Anterior cingulate cortex (tissue), 58 donors: ENCODE measurements at regions not wholly inside any gene's neighbourhood (a gene's known extent, or its start where the extent isn't known, plus 50 kb on each side); places are given as distances from the start of the nearest gene placed in this dataset.
"Not testable (repeated sequence)": the region's sequence is repeated elsewhere in the genome, so short reads cannot be mapped to it uniquely, and the experiment has no call there.

ENCODE experiments used
- DNase-seq, 58 donors: peaks; one replicate each; lab custom pipeline; 2025; lab: John Stamatoyannopoulos, UW

GRCh38 chr10:113479346-113480080, 73.3 kb upstream of the HABP2 start:
- DNase-seq: no peak

- no peak for DNase-seq
These were observed 72.8 kb upstream of the HABP2 start for GRCh38 chr10:113480081-113480360.

DNA sequence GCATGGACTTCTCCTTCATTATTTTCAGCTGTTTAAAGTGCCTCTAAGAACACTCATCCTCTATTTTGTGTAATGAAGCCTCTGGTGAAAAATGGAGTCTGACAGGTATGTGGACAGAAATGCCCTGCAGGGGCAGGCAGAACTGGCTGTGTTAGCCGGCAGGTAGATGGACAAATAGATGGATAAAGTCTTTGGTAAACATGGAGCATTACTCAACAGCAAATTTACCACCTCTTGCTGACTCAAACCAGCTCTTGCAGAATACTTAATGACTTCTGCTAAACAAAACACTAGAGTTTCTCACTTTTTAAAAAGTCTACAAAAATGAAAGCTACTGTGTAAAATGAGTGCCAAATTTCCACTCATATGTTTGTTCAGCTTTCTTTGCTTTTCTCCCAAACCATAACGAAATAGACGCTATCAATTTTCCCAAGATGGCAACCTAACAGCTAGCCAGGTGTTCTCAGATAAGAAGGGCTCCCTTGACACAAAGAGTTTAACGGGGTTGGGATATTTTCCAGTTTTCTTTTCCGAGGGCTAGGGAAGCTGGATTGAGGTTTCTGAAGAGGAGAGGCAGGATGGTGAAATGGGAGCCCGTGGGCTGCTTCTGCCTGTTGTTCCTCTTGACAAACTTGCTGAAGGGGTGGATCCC, 71.9 kb upstream of the HABP2 start:
- no peak for DNase-seq

DNA sequence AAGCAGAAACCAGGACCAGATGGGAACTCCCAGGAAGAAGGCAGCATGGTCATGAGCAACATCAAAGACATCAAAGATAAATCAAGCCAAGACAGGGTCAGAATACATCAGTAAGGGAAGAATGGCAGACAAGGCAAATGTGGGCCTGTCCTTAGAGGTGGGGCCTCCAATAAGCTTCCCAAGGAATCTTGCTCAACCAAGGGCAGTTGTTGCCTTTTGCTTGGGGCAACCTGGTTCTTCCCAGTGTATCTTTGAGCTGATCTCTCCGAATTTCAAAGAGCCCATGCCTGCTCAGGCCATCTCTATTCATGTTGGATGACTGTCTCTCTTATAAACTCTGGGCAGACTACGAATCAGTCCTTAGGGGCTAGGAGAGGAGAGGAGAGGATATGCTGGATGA, 68.4 kb upstream of the HABP2 start:
- no peak for DNase-seq

- DNase-seq: no peak
These were observed 67.1 kb upstream of the HABP2 start for GRCh38 chr10:113485736-113486135.

DNA sequence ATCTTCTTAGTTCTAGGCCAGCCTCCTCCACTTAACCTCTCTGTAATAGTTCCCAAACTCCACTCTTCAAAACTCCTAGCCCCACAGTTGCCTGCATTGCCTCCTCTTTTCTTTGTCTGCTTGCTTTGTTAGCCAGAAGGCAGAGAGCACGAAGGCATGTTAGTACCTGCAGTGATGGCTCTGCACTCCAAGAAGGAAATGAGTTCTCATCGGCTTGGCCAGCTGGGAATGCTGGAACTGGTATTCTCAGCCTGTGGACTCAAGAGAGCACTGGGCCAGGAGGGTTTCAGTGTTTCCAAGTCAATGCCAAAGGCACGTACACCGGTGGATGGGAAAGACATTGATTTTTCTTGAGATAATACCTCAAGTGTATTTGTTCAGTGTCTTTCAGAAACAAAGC, 66.3 kb upstream of the HABP2 start:
- no peak for DNase-seq

DNA sequence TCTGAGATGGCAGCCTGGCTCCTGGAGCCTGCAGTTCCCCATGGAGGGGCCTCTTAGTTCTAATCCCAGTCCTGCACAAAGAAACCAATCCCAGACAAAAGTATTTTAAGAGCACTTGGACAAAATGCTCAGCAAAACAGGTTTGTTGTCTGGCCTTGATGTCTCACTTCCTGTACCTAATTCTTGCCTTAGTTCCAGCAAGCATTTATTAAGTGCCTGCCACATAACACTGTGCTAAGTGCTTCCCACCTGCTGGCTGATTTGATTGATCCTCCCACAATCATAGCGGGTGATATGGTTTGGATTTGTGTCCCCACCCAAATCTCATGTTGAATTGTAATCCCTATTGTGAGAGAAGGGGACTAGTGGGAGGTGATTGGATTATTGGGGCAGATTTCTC, 65.7 kb upstream of the HABP2 start:
- DNase-seq: no peak

DNA sequence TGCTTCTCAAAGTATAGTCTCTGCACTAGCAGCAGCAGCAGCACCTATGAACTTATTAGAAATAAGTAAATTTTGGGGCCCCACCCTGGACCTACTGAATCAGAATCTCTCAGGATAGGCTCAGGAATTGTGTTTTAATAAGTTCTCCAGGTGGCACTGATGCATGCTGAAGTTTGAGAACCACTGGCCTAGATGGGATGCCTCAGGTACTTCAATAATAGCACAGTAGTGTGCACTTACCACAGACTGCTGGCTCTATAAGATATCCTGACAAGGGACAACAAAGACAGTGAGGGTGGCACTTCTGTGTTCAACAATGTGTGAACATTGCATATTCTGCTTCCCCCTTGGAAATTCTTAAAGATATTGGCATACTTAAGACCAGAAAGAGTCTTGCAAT, 64.7 kb upstream of the HABP2 start:
- no peak for DNase-seq

DNA sequence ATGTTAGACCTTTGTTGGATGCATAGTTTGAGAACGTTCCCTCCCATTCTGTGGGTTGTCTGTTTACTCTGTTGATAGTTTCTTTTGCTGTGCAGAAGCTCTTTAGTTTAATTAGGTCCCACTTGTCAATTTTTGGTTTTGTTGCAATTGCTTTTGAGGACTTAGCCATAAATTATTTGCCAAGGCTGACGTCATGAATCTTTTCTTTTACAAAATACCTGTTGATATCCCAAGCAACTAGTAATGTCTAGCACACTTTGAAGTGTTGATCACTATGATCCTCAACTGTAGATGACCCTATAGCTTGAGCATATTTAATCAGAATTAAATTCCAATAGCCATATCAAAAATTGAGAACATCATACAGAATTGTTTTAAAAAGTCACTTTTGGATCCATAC, 63.3 kb upstream of the HABP2 start:
- DNase-seq: not testable (repeated sequence)

DNA sequence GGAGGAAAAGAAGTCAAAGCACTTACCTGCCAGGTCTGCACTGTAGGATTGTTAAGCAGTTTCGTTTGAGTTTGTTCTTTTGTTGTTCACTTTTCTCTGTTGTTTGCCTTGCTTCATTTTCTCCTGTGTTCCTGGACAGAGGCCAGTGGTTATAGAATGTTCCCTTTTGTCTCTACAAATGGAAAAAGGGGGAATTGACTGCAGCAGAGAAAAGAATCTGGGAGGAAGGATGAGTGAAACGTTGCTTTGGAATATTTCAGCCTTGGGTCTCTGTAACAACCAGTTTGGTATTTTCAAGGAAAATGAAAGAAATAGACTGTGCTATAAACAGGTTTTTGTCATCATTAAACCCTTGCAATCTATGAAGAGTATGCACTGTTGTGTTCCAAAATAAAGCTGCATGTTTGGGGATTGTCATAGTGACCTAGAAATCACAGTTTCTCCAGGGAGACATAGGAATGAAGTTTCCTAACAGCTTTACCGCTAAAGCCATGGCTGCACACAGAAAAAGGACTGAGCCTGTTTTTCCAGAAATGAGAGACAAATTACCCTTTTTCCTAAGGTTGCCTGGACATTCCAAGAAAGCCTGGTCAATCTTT, 60.8 kb upstream of the HABP2 start:
- no peak for DNase-seq

- no peak for DNase-seq
These were observed 59.7 kb upstream of the HABP2 start for GRCh38 chr10:113493195-113493594.

DNA sequence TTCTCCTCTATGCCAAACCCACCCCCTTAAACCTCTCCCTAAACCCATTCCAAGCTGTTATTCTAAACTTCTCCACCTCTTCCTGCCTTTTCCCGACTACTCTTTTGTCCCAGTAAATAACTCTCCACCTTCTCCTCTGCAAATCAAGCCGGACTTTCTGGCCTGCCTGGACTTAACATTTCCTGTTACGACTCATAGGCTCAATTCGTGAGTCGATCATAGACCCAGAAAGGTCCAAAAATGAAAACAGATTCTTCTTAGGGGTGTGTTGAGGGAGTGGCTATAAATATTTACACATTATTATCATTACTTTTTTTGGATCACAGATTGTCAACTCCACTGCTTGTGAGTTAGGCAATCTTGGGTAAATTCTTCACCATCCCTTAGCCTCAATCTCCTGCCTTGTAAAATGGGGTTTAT, 59.0 kb upstream of the HABP2 start:
- no peak for DNase-seq

- DNase-seq: peak in 24 of 58 donors; percentile 4 to 65 (median 16)
These were observed 58.1 kb upstream of the HABP2 start for GRCh38 chr10:113494761-113495160.

DNA sequence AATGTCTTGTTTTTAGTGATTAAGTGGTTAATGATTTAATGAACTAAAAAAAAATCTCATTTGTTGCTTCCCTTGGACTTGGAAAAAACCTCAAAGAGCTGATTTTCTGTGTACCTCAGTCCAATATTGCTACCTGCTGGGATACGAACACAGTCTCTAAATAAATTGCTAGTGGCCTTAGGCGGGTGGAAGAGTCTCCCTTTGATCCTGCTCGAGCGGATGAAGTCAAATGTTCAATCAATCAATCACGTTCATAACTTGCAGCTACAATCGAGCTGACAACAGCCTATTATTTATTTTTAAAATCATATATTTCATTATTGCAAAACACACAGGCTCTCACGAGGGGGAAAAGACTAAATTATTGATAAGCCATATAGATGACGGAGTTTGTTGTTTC, 57.3 kb upstream of the HABP2 start:
- DNase-seq: no peak

DNA sequence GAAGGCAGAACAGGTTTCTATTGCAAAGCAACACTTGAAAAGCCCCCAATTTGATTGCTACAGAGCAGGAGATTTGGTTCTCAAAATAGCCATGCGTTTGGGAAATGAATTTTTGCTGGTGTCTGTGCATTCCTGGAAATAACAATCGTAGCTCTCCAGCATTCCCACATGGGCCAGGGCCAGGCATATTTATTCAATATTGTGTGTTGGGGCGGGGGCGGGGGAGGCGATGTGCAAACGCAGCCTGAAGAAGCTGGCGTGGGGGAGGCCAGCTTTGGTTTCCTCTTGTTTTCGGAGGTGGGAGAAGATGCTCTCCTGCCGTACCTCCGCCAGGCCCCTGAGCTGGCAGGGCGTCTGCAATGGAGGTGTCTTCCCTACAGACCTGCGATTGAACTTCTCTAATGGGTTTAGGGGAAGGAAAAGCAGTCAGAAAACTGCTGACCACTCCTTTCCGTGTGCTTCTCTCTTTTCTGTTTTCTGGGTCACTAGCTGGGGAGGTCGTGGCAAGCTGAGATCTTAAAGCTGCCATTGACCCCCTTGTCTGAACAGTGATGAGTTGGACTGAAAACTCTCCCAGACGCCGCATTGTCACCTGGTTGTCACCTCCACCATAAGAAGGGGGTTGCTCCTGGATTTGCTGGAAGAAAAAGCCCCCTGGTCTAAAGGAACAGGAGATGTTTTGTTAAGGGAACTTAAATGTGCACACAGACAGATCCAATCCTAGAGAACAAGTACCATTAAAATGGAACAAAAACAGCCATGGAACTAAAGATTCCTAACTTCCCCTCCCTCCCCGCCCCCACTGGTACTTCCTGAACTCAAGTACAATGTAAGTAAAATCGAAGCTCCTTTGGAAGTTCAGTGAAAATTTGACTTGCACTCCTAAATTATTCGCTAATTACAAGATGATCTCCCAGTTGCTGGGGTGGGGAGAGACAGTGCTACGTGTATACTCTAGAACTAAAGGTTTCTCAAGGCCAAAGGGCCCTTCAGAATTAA, 56.4 kb upstream of the HABP2 start:
- DNase-seq: peak in 2 of 58 donors; percentile 2 to 5

DNA sequence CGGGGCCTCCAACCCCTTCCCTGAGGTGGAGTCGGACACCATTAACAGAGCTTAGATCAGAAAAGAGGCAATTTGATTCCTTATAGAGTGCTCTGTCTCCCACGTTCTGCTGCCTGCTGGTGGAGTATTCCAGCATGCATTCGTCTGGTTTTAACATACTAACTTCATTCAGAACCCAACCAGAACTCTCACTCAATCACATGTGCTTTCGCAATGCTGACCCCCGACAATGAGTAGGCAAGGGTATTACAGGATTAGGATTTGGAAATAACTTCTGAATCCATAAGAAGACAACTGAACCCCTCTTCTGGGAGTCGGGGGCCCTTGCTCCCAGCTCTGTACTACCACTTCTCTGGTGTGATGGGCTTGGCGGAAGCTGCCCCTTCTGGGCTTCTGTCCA, 55.7 kb upstream of the HABP2 start:
- no peak for DNase-seq

- DNase-seq: no peak
These were observed 53.9 kb upstream of the HABP2 start for GRCh38 chr10:113498997-113499396.

DNA sequence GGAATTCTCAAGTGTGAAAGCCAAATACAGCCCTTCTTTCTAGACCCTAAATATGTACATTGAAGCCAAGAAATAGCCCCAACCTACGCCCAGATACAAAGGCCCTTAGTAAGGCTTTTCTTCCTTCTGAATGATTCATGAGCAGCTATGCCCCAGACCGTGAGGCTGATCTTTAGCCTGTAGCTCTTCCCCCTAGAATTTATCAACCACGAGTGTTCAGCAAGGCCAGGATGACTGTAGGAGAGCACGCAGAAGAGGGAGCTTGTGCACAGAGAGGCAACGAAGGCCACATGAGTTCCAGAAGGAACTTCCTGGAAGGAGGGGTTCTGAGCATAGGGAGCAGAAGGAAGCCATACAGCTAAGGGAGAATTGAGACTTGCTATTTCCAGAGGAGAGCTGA, 53.0 kb upstream of the HABP2 start:
- no peak for DNase-seq

DNA sequence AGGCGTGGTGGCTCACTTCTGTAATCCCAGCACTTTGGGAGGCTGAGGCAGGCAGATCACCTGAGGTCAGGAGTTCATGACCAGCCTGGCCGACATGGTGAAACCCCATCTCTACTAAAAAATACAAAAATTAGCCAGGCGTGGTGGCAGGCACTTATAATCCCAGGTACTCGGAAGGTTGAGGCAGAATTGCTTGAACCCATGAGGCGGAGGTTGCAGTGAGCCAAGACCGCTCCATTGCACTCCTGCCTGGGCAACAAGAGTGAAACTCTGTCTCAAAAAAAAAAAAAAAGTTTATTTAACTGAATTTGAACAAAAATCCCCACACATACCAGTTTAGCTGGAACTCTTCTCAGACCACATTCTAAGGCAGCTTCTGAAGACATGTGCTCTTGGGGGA, 51.8 kb upstream of the HABP2 start:
- DNase-seq: not testable (repeated sequence)
